ENCODE measurements at regions not wholly inside any gene's neighbourhood (a gene's known extent, or its start where the extent isn't known, plus 50 kb on each side); places are given as distances from the start of the nearest gene placed in this dataset.

DNA sequence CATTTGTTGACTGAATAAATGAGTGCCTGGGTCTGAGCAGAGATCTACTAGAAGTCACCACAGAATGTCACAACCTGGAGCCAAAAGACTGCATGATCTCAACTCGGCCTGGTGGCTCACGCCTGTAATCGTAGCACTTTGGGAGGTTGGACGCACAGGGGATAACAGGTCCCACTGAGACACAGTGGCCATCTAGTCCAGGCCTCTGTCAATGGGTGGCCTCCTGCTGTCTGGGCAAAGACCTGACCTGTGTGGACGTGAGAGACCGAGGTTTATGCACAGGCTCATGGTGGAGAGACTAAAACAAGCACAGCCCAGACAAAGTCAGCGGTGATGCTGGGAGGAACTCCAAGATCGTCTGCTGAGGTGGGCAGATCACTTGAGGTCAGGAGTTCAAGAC, 103.0 kb upstream of the BACE2 start:
- Histone ChIP-seq H3K23ac (ENCODE audit: insufficient read length, low read depth, low read length) (no peak overlapping the region), H2AK5ac (ENCODE audit: insufficient read length, low read length) (no peak overlapping the region), H3K4me2 (ENCODE audit: insufficient read depth, insufficient read length, low read length) (no peak overlapping the region), H3K27ac (ENCODE audit: insufficient read length, low read depth, low read length) (no peak overlapping the region), H2BK120ac (ENCODE audit: low read depth, low read length, poor library complexity, severe bottlenecking) (no peak overlapping the region), H3T11ph (ENCODE audit: low read length) (no peak overlapping the region), H3K4me1 (ENCODE audit: insufficient read depth, low read length) (no peaks in the 10 kb centered on the region; the same call in 1 of the 2 replicates), H3K79me2 (ENCODE audit: insufficient read depth, low read length) (no peaks in the 10 kb centered on the region), H3K56ac (ENCODE audit: insufficient read length, low read depth, low read length) (no peak overlapping the region), H3K23me2 (ENCODE audit: insufficient read length, low read depth, low read length, poor library complexity, severe bottlenecking) (no peaks in the 10 kb centered on the region), H3K18ac (ENCODE audit: insufficient read length, low read depth, low read length) (no peak overlapping the region), H2BK15ac (ENCODE audit: low read depth, low read length) (no peak overlapping the region), H2BK5ac (ENCODE audit: insufficient read length, low read length) (no peak overlapping the region), H3K4ac (ENCODE audit: low read depth, low read length) (no peak overlapping the region), H4K91ac (ENCODE audit: insufficient read length, low read depth, low read length) (no peak overlapping the region), H4K5ac (ENCODE audit: insufficient read length, low read depth, low read length) (no peak overlapping the region), H3K14ac (ENCODE audit: insufficient read depth, low read length) (no peak overlapping the region), H4K20me1 (ENCODE audit: control insufficient read depth, insufficient read depth, insufficient read length) (no peaks in the 10 kb centered on the region), H4K8ac (replicated peaks; ENCODE audit: insufficient read length, low read depth, low read length) (no peak overlapping the region), H3K27me3 (ENCODE audit: insufficient read depth, low read length) (no peaks in the 10 kb centered on the region), H2AFZ (ENCODE audit: low read length) (no peak overlapping the region), H3K9me3 (ENCODE audit: control insufficient read depth, low read depth, low read length) (no peaks in the 10 kb centered on the region), H2BK20ac (ENCODE audit: low read depth, low read length, poor library complexity, severe bottlenecking) (no peak overlapping the region), H2BK12ac (ENCODE audit: insufficient read length, low read depth, low read length) (no peak overlapping the region), H3K9ac (ENCODE audit: extremely low read depth, insufficient read length, low read length) (no peak overlapping the region), H3K79me1 (ENCODE audit: insufficient read depth, low read depth, low read length, poor library complexity, severe bottlenecking) (no peaks in the 10 kb centered on the region)
- no peak overlapping the region for H3K27ac Mint-ChIP-seq
- peaks cover 0 to 4% (median 0%) of the 10 kb centered on the region in 3 experiments; a peak in 2 of 7 replicates for H3K36me3 Mint-ChIP-seq (ENCODE audit: insufficient read depth in 1 of 3, low read depth in 3 of 3)
- WGBS (ENCODE audit: extremely low coverage, insufficient read length, low lambda C conversion rate), result no CpG with 5 or more reads among the region's 8 CpGs
- H3K9me3 Mint-ChIP-seq, result peaks cover 7 to 8% of the 10 kb centered on the region in 2 experiments; a peak in 3 of 5 replicates
- peaks cover 24 to 25% of the 10 kb centered on the region in 2 experiments for H3K4me1 Mint-ChIP-seq
- TF ChIP-seq, protein P1, sequence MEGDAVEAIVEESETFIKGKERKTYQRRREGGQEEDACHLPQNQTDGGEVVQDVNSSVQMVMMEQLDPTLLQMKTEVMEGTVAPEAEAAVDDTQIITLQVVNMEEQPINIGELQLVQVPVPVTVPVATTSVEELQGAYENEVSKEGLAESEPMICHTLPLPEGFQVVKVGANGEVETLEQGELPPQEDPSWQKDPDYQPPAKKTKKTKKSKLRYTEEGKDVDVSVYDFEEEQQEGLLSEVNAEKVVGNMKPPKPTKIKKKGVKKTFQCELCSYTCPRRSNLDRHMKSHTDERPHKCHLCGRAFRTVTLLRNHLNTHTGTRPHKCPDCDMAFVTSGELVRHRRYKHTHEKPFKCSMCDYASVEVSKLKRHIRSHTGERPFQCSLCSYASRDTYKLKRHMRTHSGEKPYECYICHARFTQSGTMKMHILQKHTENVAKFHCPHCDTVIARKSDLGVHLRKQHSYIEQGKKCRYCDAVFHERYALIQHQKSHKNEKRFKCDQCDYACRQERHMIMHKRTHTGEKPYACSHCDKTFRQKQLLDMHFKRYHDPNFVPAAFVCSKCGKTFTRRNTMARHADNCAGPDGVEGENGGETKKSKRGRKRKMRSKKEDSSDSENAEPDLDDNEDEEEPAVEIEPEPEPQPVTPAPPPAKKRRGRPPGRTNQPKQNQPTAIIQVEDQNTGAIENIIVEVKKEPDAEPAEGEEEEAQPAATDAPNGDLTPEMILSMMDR (conservative IDR thresholded peaks at IDR 0.05), result no peak
- no peak for DNase-seq
- H3K27me3 Mint-ChIP-seq (ENCODE audit: low read depth), result peaks cover 14% of the 10 kb centered on the region
- no peak overlapping the region for H3K4me3 Mint-ChIP-seq

All from H9 (cell line).